Caco-2 (cell line): ENCODE measurements at regions not wholly inside any gene's neighbourhood (a gene's known extent, or its start where the extent isn't known, plus 50 kb on each side); places are given as distances from the start of the nearest gene placed in this dataset.

Experiments
- BruUV-seq: library from RNA; stranded (reverse); fragments of 400-500 nt; replicated peaks from 2 replicates; lab custom pipeline; 2021; lab: Mats Ljungman, UMichigan
- CTCF ChIA-PET: fragments of 300-600 bp; sonication (Branson Sonifier 250); formaldehyde crosslinking; loops from one replicate; lab custom pipeline; 2022; ENCODE audit warnings: antibody characterized with exemption; lab: Charles Lee
- POLR2A ChIA-PET: fragments of 300-600 bp; sonication (Branson Sonifier 250); formaldehyde crosslinking; loops from one replicate; lab custom pipeline; 2022; ENCODE audit warnings: antibody characterized with exemption; lab: Charles Lee
- DNase-seq, 2 experiments: peaks; one replicate each; pipeline versions ENCODE4 v3.0.0 to v3.0.0-alpha.2; 2020 to 2022
- H3K27me3 ChIP-seq: replicated peaks from 2 replicates; pipeline ENCODE4 v1.6.0; 2011; ENCODE audit warnings: low read length; ENCODE audit not compliant: control insufficient read depth, insufficient read depth
- H3K36me3 ChIP-seq: 2 replicates; pipeline ENCODE4 v1.5.1; 2011; ENCODE audit warnings: low read length; ENCODE audit not compliant: control insufficient read depth, insufficient read depth
- H3K4me1 ChIP-seq: fragments of 250-450 bp; sonication (Bioruptor Pico); 2 replicates; pipeline ENCODE4 v1.5.1; 2020; ENCODE audit warnings: mild to moderate bottlenecking
- H3K4me3 ChIP-seq: 2 replicates; pipeline ENCODE4 v1.5.1; 2011; ENCODE audit warnings: low read depth, mild to moderate bottlenecking, control low read depth, low read length
- H3K9me3 ChIP-seq: fragments of 250-450 bp; sonication (Bioruptor Pico); 2 replicates; pipeline ENCODE4 v1.5.1; 2020; ENCODE audit warnings: mild to moderate bottlenecking, moderate library complexity
- H3K27ac Mint-ChIP-seq: one replicate; pipeline ENCODE4 v1.8.0; 2022; ENCODE audit warnings: mixed read lengths; ENCODE audit not compliant: unreplicated experiment
- H3K27me3 Mint-ChIP-seq: one replicate; pipeline ENCODE4 v1.8.0; 2022; ENCODE audit warnings: mixed read lengths; ENCODE audit not compliant: insufficient read depth, unreplicated experiment
- H3K36me3 Mint-ChIP-seq: one replicate; pipeline ENCODE4 v1.8.0; 2022; ENCODE audit warnings: mild to moderate bottlenecking, mixed read lengths; ENCODE audit not compliant: insufficient read depth, unreplicated experiment
- H3K4me1 Mint-ChIP-seq: one replicate; pipeline ENCODE4 v1.8.0; 2022; ENCODE audit warnings: low read depth, mixed read lengths; ENCODE audit not compliant: unreplicated experiment
- H3K4me3 Mint-ChIP-seq: one replicate; pipeline ENCODE4 v1.8.0; 2022; ENCODE audit warnings: mild to moderate bottlenecking, moderate library complexity, mixed read lengths; ENCODE audit not compliant: unreplicated experiment
- H3K9me3 Mint-ChIP-seq: one replicate; pipeline ENCODE4 v1.8.0; 2022; ENCODE audit warnings: mixed read lengths; ENCODE audit not compliant: unreplicated experiment
- intact Hi-C: fragments of 100-400 bp; cut with micrococcal nuclease; formaldehyde crosslinking; loops from one replicate; pipeline ENCODE4 v1.10.0; 2022; ENCODE audit not compliant: unreplicated experiment
- TF ChIP-seq, protein P1 (sequence below), 2 experiments: fragments of 200-600 bp in 1 of 2; IDR thresholded peaks; 1 replicate in 1 of 2; 2 replicates in 1 of 2; pipeline versions ENCODE4 v1.5.1 to v1.8.0; 2011 to 2022; ENCODE audit warnings: antibody characterized with exemption in 1 of 2, control low read depth in 1 of 2, inconsistent platforms in 1 of 2, low read depth in 1 of 2, low read length in 1 of 2, mild to moderate bottlenecking in 1 of 2, moderate library complexity in 1 of 2; ENCODE audit not compliant: insufficient read depth in 1 of 2, severe bottlenecking in 1 of 2, unreplicated experiment in 1 of 2

- POLR2A ChIA-PET: no interaction called here
- Mint-ChIP-seq H3K27ac (no peak overlapping the region), H3K9me3 (no peaks in the 10 kb centered on the region)
Measured at GRCh38 chr16:59878479-59878878, 1144.4 kb upstream of the GOT2 start.

DNA sequence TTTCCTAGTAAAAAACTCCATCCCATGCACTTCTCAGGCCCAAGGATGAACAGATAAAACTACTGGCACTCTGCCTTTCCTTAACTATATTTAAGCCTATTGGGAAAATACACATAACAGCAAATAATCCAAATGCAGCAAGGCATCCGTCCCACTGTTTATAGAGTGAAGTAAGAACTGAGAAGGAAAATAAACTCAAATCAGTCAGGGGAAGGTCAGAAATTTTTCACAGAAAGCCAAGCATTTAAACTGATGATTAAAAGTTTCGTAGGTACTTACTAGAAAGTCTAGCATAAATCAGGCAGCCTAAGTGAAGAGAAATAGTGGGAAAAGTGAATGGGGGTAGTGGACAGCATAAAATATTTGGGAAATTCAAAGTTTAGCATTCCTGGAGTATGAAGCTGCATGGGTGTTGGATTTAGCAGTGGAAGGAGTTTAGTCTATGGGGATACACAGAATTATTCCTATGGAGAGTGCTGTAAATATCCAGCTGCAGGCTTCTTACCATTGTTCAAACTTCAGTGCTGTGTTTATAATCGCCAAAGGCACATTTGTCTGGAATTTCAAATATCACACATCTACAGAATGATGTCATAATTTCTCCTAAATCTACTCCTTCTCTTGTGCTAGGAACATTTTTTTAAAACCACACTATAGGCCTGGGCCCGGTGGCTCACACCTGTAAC, 1131.0 kb upstream of the GOT2 start:
- BruUV-seq: no TSS peak
- POLR2A ChIA-PET: no interaction called here
- no peaks in the 10 kb centered on the region for H3K27me3 ChIP-seq
- no peak overlapping the region for H3K4me3 Mint-ChIP-seq
- H3K9me3 ChIP-seq: no peaks in the 10 kb centered on the region
- H3K27me3 Mint-ChIP-seq: no peaks in the 10 kb centered on the region
- H3K9me3 Mint-ChIP-seq: no peaks in the 10 kb centered on the region
- TF ChIP-seq, protein P1, sequence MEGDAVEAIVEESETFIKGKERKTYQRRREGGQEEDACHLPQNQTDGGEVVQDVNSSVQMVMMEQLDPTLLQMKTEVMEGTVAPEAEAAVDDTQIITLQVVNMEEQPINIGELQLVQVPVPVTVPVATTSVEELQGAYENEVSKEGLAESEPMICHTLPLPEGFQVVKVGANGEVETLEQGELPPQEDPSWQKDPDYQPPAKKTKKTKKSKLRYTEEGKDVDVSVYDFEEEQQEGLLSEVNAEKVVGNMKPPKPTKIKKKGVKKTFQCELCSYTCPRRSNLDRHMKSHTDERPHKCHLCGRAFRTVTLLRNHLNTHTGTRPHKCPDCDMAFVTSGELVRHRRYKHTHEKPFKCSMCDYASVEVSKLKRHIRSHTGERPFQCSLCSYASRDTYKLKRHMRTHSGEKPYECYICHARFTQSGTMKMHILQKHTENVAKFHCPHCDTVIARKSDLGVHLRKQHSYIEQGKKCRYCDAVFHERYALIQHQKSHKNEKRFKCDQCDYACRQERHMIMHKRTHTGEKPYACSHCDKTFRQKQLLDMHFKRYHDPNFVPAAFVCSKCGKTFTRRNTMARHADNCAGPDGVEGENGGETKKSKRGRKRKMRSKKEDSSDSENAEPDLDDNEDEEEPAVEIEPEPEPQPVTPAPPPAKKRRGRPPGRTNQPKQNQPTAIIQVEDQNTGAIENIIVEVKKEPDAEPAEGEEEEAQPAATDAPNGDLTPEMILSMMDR (IDR thresholded peaks at IDR 0.05; ENCODE audit: insufficient read depth in 1 of 2, low read depth in 1 of 2, low read length in 1 of 2, severe bottlenecking in 1 of 2, unreplicated experiment in 1 of 2): no peak
- CTCF ChIA-PET: no interaction called here
- no peak overlapping the region for H3K4me3 ChIP-seq
- no peak overlapping the region for H3K27ac Mint-ChIP-seq
- no peak for DNase-seq
- intact Hi-C loops: no loop called here
- no peaks in the 10 kb centered on the region for H3K36me3 Mint-ChIP-seq
- no peaks in the 10 kb centered on the region for H3K4me1 ChIP-seq
- no peaks in the 10 kb centered on the region for H3K36me3 ChIP-seq
- H3K4me1 Mint-ChIP-seq: no peaks in the 10 kb centered on the region

More at GRCh38 chr16:59878479-59878878, 1144.4 kb upstream of the GOT2 start:
- H3K4me3 ChIP-seq: no peak overlapping the region
- no peaks in the 10 kb centered on the region for H3K36me3 Mint-ChIP-seq
- TF ChIP-seq, protein P1 (IDR thresholded peaks at IDR 0.05; ENCODE audit: insufficient read depth in 1 of 2, low read depth in 1 of 2, low read length in 1 of 2, severe bottlenecking in 1 of 2, unreplicated experiment in 1 of 2): no peak
- no peak overlapping the region for H3K4me3 Mint-ChIP-seq
- intact Hi-C loops: no loop called here
- no peaks in the 10 kb centered on the region for H3K9me3 ChIP-seq
- H3K4me1 ChIP-seq: no peaks in the 10 kb centered on the region
- H3K27me3 ChIP-seq: no peaks in the 10 kb centered on the region
- no peaks in the 10 kb centered on the region for H3K36me3 ChIP-seq
- BruUV-seq: no TSS peak
- DNase-seq: no peak
- no peaks in the 10 kb centered on the region for H3K4me1 Mint-ChIP-seq
- CTCF ChIA-PET: no interaction called here
- H3K27me3 Mint-ChIP-seq: no peaks in the 10 kb centered on the region

GRCh38 chr16:59859676-59860402, 1125.7 kb upstream of the GOT2 start:
- no peaks in the 10 kb centered on the region for H3K4me1 Mint-ChIP-seq
- H3K27me3 Mint-ChIP-seq: peaks cover 5% of the 10 kb centered on the region
- H3K36me3 Mint-ChIP-seq: no peaks in the 10 kb centered on the region
- intact Hi-C loops: no loop called here
- no peaks in the 10 kb centered on the region for H3K9me3 Mint-ChIP-seq
- TF ChIP-seq, protein P1 (IDR thresholded peaks at IDR 0.05; ENCODE audit: insufficient read depth in 1 of 2, low read depth in 1 of 2, low read length in 1 of 2, severe bottlenecking in 1 of 2, unreplicated experiment in 1 of 2): no peak
- no peak overlapping the region for H3K4me3 ChIP-seq
- H3K27ac Mint-ChIP-seq: no peak overlapping the region
- POLR2A ChIA-PET: no interaction called here
- H3K4me1 ChIP-seq: no peaks in the 10 kb centered on the region
- BruUV-seq: no TSS peak
- H3K27me3 ChIP-seq: no peaks in the 10 kb centered on the region
- no peaks in the 10 kb centered on the region for H3K36me3 ChIP-seq
- DNase-seq: no peak
- CTCF ChIA-PET: no interaction called here
- no peaks in the 10 kb centered on the region for H3K9me3 ChIP-seq
- no peak overlapping the region for H3K4me3 Mint-ChIP-seq
